GM23338 (cell line): ENCODE measurements at regions not wholly inside any gene's neighbourhood (a gene's known extent, or its start where the extent isn't known, plus 50 kb on each side); places are given as distances from the start of the nearest gene placed in this dataset.

ENCODE experiments used
- EZH2 ChIP-seq: fragments of 200-600 bp; sonication (generic); IDR thresholded peaks from one replicate; pipeline ENCODE4 v1.8.0; 2017; ENCODE audit warnings: antibody characterized with exemption, mild to moderate bottlenecking, low read depth; ENCODE audit not compliant: unreplicated experiment
- POLR2AphosphoS5 ChIP-seq: IDR thresholded peaks from 2 replicates; pipeline ENCODE4 v1.6.1; 2016; ENCODE audit warnings: antibody characterized with exemption, low read depth

DNA sequence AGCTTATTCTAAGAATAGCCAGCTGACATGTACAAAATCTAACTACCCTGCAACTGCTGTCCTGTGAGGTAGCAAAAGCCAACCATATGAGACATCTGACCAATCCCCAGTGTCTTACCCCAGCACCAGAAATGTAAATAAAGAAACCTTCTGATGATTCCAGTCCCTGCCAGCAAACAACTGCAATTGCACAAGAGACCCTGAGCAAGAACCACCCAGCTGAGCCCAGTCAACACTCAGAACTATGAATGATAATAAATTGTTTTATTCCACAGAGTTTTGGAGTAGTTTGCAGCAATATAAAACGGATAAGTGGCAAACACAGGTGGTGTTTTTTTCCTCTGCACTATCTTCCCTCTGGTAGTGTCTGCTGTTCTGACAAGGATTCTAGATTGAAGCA lies 94.9 kb downstream of the ERCC5 start:
- TF ChIP-seq EZH2 (no peak), POLR2AphosphoS5 (no peak)
